ENCODE measurements at regions not wholly inside any gene's neighbourhood (a gene's known extent, or its start where the extent isn't known, plus 50 kb on each side); places are given as distances from the start of the nearest gene placed in this dataset.

- H4K20me1 ChIP-seq (replicated peaks; ENCODE audit: control insufficient read depth, extremely low read depth, insufficient read depth, low read length): no peaks in the 10 kb centered on the region
- H3K4me3 ChIP-seq (replicated peaks in 1 of 3; ENCODE audit: insufficient read depth in 1 of 3, low read depth in 1 of 3, low read length in 3 of 3): no peak overlapping the region
- no peak overlapping the region for H2AFZ ChIP-seq (ENCODE audit: low read depth, low read length)
- BruUV-seq (replicated peaks): no TSS peak
- no peaks in the 10 kb centered on the region for H3K9me3 ChIP-seq (replicated peaks; ENCODE audit: control insufficient read depth, insufficient read depth, low read length)
- H3K27me3 ChIP-seq (ENCODE audit: control insufficient read depth in 2 of 2, insufficient read depth in 2 of 2, low read length in 2 of 2): no peaks in the 10 kb centered on the region
- POLR2A ChIA-PET: no interaction called here
- H3K9me1 ChIP-seq (replicated peaks; ENCODE audit: control insufficient read depth, extremely low read depth, insufficient read depth, low read length): no peaks in the 10 kb centered on the region
- intact Hi-C loops (cut with micrococcal nuclease): no loop called here
- no peak overlapping the region for H3K27ac ChIP-seq (ENCODE audit: insufficient read depth, low read depth, low read length)
- FAIRE-seq: no peak
- H3K4me1 ChIP-seq (ENCODE audit: control insufficient read depth, extremely low read depth, insufficient read depth, low read length): no peaks in the 10 kb centered on the region
- CTCF ChIA-PET: no interaction called here
- TF ChIP-seq GATA2 (IDR thresholded peaks at IDR 0.05; ENCODE audit: insufficient read depth, insufficient read length, low read depth, low read length): no peak
- no peak for TF ChIP-seq MYC (IDR thresholded peaks at IDR 0.05; ENCODE audit: low read depth, low read length)
- no peak for TF ChIP-seq JUN (IDR thresholded peaks at IDR 0.05; ENCODE audit: borderline replicate concordance, insufficient read depth, insufficient read length, low read depth)
- TF ChIP-seq CTCF (IDR thresholded peaks at IDR 0.05; ENCODE audit: extremely low read depth in 1 of 2, insufficient read depth in 1 of 2, low read depth in 1 of 2, low read length in 2 of 2): no peak
- no peak for TF ChIP-seq POLR2A (IDR thresholded peaks at IDR 0.05; ENCODE audit: low read depth, low read length)
- no peak for TF ChIP-seq EZH2 (IDR thresholded peaks at IDR 0.05; ENCODE audit: borderline replicate concordance, low read depth, low read length, severe bottlenecking)
- TF ChIP-seq POLR2AphosphoS5 (IDR thresholded peaks at IDR 0.05; ENCODE audit: insufficient read depth, low read depth, low read length): no peak
- TF ChIP-seq MAX (IDR thresholded peaks at IDR 0.05; ENCODE audit: insufficient read depth, insufficient read length): no peak
- no peak for TF ChIP-seq FOS (IDR thresholded peaks at IDR 0.05; ENCODE audit: borderline replicate concordance, insufficient read depth, low read length)
- H3K4me2 ChIP-seq (ENCODE audit: insufficient read depth, low read length): no peak overlapping the region
- no peak for DNase-seq (ENCODE audit: low read depth, low spot score)
- dilution Hi-C loops (cut with MboI; ENCODE audit: extremely low pct_ligation_motif_present, low sequenced_read_pairs): no loop called here
- H3K9ac ChIP-seq (replicated peaks; ENCODE audit: extremely low read depth, insufficient read depth, low read length): no peak overlapping the region
- H3K36me3 ChIP-seq (ENCODE audit: control insufficient read depth in 2 of 2, extremely low read depth in 1 of 2, insufficient read depth in 2 of 2, low read length in 2 of 2): no peaks in the 10 kb centered on the region
- H3K79me2 ChIP-seq (ENCODE audit: control insufficient read depth, insufficient read depth, low read length): no peaks in the 10 kb centered on the region
These were observed 841.5 kb upstream of the FLRT2 start for GRCh38 chr14:84688297-84689025.
